GM21576 (cell line): ENCODE measurements at regions not wholly inside any gene's neighbourhood (a gene's known extent, or its start where the extent isn't known, plus 50 kb on each side); places are given as distances from the start of the nearest gene placed in this dataset.
"Not testable (repeated sequence)": the region's sequence is repeated elsewhere in the genome, so short reads cannot be mapped to it uniquely, and the experiment has no call there.

ENCODE experiments used
- ATAC-seq: cut with Tn5 transposase; IDR thresholded peaks from one replicate; pipeline ENCODE4 v1.9.1; 2021; ENCODE audit warnings: mild to moderate bottlenecking, moderate library complexity; ENCODE audit not compliant: unreplicated experiment

GRCh38 chr17:64800987-64801386 is 118.3 kb downstream of the LRRC37A3 start:
- ATAC-seq: not testable (repeated sequence)

- not testable (repeated sequence) for ATAC-seq
These were observed 118.8 kb downstream of the LRRC37A3 start for GRCh38 chr17:64800361-64800895.

- not testable (repeated sequence) for ATAC-seq
These were observed 119.6 kb downstream of the LRRC37A3 start for GRCh38 chr17:64799543-64800188.

GRCh38 chr17:64798961-64799360 is 120.3 kb downstream of the LRRC37A3 start:
- ATAC-seq: not testable (repeated sequence)

GRCh38 chr17:64798489-64798790 is 120.8 kb downstream of the LRRC37A3 start:
- ATAC-seq: not testable (repeated sequence)

GRCh38 chr17:64797746-64798488 is 121.4 kb downstream of the LRRC37A3 start:
- ATAC-seq: not testable (repeated sequence)

GRCh38 chr17:64795342-64795741 is 123.9 kb downstream of the LRRC37A3 start:
- not testable (repeated sequence) for ATAC-seq

GRCh38 chr17:64794548-64795274 is 124.6 kb downstream of the LRRC37A3 start:
- ATAC-seq: not testable (repeated sequence)

- not testable (repeated sequence) for ATAC-seq
These were observed 125.2 kb downstream of the LRRC37A3 start for GRCh38 chr17:64794113-64794512.

- not testable (repeated sequence) for ATAC-seq
These were observed 126.3 kb downstream of the LRRC37A3 start for GRCh38 chr17:64792793-64793575.

GRCh38 chr17:64792276-64792675 is 127.0 kb downstream of the LRRC37A3 start:
- ATAC-seq: not testable (repeated sequence)

GRCh38 chr17:64791691-64792090 is 127.6 kb downstream of the LRRC37A3 start:
- ATAC-seq: not testable (repeated sequence)

- not testable (repeated sequence) for ATAC-seq
These were observed 128.1 kb downstream of the LRRC37A3 start for GRCh38 chr17:64791226-64791625.

GRCh38 chr17:64790690-64791089 is 128.6 kb upstream of the SMURF2 start:
- not testable (repeated sequence) for ATAC-seq

GRCh38 chr17:64790193-64790592 is 128.1 kb upstream of the SMURF2 start:
- ATAC-seq: not testable (repeated sequence)

- not testable (repeated sequence) for ATAC-seq
These were observed 126.9 kb upstream of the SMURF2 start for GRCh38 chr17:64789061-64789445.

- ATAC-seq: no peak
These were observed 126.4 kb upstream of the SMURF2 start for GRCh38 chr17:64788286-64789060.

GRCh38 chr17:64787921-64788271 is 125.8 kb upstream of the SMURF2 start:
- no peak for ATAC-seq

GRCh38 chr17:64787255-64787920 is 125.3 kb upstream of the SMURF2 start:
- no peak for ATAC-seq
